NCI-H82 (cell line): ENCODE measurements at regions not wholly inside any gene's neighbourhood (a gene's known extent, or its start where the extent isn't known, plus 50 kb on each side); places are given as distances from the start of the nearest gene placed in this dataset.
A peak's percentile ranks its signal among the peaks of the same experiment; 100 is the strongest.
"Not testable (repeated sequence)": the region's sequence is repeated elsewhere in the genome, so short reads cannot be mapped to it uniquely, and the experiment has no call there.

Experiments
- DNase-seq: peaks from one replicate; lab custom pipeline; 2025; lab: John Stamatoyannopoulos, UW

DNA sequence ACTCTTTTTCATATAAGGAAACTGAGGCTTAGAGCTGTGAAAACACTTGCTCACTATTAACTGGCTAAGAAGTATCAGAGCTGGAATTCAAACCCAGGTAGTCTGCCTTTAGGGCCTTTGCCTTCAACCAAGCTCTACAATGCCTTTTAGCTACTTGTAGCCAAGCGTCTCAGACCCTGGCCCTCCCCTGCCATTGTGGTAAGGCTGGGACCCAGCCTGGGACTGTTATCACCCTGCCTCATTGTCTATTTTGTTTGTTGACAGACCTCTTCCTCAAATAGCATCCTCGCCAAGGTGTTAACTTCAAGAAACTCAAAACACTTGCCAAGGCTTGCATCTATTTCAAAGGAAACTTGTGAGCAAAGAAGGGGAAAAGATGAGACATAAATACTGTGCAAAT is 76.7 kb upstream of the CD28 start:
- DNase-seq, result no peak

DNA sequence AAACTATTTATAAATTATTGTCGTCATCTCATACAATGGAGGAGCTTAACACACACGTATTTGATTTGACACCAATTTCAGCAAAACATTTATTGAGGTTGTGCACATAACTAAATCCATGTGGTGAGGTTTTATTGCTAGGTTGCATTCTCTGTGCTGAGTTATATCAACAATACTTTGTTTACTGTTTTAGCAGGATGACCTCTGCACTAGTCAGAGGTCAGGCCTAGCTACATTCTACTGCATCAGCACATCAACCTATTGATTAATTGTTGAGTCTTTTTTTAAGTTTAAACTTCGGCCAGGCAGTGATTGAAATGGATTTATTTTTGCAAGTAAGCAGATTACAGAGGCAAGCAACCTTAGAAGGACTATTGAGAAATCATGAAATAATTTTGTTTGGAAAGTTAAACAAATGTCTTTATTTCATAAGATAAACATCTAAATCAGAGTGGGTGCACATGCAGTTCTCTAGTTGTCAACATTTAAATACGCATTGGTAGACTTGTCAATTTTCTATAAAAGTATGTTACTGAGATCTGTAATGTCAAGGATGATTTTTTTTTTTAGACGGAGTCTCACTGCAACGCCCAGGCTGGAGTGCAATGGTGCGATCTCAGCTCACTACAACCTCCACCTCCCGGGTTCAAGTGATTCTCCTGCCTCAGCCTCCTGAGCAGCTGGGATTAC is 75.2 kb upstream of the CD28 start:
- DNase-seq, result no peak

DNA sequence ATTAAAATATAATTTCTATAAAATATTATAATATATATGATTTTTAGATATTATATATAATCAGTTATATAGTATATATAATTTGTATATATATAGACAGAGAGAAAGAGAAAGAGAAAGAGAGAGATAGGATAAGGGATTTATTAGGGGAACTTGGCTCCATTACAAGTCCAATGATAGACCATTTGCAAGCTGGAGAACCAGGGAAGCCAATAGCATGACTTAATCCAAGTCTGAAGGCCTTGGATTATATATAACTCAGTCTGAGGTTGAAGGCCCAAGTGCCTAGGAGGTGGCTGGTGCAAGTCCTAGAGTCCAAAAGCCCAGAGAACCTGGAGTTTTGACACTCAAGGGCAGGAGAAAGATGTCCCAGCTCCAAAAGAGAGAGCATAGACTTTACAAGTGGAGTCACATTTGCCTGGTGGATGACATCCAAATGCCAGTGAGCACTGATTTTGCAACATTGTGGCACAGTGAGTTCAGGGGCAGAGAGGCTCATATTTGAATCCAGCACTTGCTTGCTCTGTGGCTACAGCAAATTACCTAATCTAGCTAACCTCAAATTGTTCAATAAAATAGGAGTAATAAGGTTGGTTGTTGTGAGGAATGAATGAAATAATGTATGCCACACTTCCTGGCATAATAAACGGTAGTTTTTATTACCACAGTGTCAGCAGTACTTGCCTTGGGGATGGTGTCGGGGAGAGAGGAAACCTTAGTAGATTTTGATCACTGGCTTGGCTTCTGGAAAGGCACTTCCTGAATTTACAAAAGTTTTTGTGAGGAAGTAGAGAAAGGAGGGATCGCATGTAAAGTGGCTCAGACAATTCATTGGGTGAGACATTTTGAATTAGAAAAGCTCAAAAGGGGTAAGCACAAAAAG is 69.6 kb upstream of the CD28 start:
- DNase-seq, result no peak

DNA sequence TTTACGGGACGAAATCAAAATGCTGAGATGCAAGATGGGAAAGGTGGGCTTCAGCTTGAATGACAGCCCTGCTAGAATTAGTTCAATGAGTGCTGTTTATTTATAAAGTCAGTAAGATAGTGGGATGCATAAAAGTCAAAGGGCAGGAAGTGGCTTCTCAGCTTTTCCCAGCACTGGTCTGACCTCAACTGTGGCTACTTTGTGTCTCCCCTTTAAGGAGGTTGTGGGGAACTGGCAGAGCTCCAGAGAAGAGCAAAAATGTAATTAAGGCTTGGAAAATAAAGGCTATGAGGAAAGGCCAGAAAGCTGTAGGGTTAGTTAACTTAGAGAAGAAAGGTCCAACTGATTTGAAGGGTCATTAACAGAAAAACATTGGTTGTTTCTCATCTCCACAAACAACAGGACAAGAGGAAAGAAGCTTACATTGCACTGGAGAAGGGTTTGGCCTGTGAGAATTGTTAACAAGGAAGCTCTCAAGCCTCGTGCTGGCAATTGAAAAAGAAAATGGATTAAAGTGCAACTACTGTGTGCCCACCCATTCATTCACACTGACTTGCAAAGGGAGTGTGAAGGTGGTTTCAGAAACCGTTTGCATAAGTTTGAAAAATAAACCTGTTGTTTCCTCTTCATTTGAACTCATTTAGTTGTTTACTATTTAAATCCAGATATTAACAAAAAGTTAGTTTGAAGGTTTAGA is 68.8 kb upstream of the CD28 start:
- no peak for DNase-seq

DNA sequence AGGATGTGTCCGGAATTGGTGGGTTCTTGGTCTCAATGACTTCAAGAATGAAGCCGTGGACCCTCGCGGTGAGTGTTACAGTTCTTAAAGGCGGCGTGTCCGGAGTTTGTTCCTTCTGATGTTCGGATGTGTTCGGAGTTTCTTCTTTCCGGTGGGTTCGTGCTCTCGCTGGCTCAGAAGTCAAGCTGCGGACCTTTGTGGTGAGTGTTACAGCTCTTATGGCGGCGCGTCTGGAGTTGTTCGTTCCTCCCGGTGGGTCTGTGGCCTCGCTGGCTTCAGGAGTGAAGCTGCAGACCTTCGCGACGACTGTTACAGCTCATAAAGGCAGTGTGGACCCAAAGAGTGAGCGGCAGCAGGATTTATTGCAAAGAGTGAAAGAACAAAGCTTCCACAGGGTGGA is 64.6 kb upstream of the CD28 start:
- DNase-seq, result not testable (repeated sequence)

DNA sequence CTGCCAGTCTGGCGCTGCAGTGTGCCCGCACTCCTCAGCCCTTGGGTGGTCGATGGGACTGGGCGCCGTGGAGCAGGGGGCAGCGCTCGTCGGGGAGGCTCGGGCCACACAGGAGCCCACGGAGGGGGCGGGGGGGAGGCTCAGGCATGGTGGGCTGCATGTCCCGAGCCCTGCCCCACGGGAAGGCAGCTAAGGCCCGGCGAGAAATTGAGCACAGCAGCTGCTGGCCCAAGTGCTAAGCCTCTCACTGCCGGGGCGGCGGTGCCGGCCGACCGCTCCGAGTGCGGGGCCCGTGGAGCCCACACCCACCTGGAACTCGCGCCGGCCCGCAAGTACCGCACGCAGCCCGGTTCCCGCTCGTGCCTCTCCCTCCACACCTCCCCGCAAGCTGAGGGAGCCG is 63.6 kb upstream of the CD28 start:
- DNase-seq, result not testable (repeated sequence)

DNA sequence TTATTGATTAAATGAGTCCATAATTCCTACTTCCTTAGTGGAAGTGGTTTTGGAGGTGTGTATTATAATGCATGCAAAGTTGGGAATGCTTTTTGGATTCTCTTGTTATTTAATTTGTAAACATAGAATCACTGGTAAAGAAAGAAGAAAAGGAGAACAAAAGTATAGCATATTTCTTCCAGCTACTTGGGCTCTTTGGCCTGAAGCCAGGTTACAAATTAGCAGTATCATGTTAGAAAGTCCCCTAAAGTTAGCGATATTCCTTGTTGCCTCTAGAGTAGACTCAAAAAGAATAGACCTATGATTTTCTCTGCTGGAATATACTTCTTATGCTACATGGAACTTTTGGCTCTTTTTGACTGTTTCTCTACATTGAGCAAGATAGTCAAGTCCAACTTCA is 60.6 kb upstream of the CD28 start:
- no peak for DNase-seq

DNA sequence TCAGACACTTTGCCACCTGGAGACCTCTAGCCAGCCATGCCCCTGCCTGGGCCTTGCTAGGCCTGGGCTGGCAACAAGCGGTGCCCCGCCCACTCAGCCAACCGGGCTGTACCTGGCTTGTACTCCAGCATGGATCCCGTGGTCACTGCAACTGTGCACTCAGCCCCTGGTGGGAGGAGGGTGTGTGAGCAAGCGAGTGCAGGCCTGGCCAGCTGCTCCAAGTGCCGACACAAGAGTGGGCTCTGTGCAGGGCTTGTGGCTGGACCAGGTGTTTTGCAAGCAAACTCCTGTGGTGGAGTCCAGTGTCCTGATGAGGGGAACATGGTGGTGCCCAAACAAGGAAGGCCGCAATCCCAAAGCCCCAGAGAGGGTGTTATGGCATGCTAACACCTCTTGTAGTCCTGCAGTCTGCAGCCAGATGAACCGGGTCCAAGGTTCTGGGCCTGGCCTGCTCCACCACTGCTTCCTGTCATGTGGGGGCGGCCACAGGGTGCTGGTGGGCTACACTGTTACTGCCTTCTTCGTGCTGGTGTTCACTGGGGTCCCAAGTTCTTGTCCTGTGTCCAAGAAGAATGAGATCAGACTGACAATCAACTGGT is 60.1 kb upstream of the CD28 start:
- no peak for DNase-seq

DNA sequence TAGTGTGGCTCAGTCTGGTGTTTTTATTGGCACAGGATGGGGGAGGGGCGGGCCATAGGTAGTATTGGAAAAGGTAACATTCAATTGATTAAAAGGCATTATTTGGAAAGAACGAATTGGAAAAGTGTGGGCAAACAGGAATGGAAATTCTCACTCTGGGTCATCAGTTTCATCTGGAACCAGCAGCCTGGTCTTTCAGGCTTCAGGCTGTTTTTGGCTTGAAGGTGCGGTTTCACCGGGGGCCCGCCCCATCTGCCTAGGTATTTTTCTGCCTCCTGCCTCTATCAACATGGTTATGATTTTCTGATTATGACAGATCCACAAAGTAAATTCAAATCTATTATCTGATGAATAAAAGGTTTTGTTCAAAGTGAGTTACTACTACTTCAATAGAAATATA is 59.5 kb upstream of the CD28 start:
- DNase-seq, result no peak

DNA sequence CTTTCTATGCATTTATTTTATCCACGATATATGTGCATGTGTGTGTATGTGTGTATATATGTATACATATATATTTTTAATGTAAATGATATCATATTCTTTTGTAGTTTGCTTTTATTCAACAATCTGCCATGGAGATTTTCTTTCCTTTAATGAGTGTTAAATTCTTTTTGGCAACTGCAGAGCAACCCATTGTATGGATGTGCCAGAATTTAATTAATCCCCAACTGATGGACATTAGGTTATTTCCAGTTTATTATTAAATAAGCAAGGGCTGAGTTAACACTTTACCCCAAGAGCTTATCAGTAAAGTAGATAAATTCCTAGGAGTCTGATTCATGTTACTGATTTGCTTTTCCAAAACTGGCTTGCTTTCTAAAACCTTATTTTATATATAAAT is 58.9 kb upstream of the CD28 start:
- DNase-seq, result no peak

DNA sequence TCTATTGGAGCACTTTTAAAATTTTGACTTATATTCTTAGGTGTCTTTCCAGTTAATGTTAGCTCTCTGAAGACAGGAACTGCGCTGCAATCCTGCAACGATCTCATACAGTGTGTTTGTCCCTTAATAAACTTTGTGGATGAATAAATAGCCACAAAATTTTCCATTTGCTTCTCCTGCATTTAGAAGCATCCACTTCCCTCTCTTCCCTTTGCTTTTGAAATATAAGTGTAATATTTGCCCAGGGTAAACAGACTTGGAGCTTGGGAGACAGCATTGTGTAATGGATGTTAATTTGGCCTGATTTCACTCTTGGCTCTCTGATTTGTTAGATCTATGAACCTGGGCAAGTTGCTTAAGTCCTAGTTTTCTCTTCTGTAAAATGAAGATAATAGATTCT is 58.2 kb upstream of the CD28 start:
- DNase-seq, result no peak

DNA sequence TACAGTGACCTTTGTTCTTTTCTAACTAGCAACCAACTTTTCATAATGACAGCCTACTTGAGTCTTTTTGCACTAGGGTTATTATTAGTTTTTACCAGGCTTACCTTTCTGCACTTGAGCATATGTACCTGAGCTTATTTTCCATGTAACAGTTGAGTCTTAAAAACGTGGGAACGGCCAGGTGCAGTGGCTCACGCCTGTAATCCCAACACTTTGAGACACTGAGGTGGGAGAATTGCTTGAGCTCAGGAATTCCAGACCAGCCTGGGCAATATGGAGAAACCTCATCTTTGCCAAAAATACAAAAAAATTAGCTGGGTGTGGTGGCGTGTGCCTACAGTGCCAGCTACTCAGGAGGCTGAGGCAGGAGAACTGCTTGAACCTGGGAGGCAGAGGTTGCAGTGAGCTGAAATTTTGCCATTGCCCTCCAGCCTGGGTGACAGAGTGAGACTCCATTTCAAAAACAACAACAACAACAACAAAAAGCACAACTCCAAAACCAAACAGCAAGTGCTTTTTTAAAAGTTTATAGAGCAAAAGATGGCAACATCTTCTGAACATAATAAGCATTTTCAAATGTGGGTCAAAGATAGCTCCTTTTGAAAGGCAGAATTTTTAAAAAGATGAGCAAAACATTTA is 57.1 kb upstream of the CD28 start:
- no peak for DNase-seq

DNA sequence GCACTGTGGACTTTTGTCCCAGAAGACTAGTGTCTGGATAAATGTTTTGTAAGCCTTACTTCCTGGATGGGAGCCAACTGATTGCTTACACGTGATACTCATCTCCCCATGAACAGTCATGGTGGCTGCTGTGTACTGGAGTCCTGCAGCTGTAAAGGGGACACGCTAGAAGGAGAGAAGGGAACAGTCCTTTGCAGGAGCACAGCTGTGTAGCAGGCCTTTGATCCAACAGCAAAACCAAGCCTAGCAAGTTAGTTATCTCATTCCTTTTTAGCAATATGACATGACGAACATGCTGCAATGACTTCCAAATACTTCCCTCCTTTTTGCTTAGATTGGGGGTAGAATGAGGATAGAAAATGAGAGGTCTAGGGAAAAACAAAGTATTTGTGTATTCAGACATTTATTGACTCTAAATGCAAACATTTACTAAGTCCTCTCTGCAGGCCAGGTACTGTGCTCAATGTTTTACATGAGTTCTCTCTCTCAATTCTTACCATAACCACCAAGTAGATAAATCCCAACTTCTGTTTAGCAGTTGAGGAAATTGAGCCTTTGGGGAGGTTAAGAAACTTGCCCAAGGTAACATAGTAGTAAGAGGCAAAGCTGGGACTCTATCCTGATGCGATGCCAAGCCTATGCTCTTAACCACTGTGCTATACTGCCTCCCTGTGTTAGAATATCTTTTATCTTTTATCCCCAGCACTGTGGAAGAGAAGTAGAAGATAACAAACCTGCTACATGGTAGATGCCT is 55.4 kb upstream of the CD28 start:
- DNase-seq, result peak; percentile 61

DNA sequence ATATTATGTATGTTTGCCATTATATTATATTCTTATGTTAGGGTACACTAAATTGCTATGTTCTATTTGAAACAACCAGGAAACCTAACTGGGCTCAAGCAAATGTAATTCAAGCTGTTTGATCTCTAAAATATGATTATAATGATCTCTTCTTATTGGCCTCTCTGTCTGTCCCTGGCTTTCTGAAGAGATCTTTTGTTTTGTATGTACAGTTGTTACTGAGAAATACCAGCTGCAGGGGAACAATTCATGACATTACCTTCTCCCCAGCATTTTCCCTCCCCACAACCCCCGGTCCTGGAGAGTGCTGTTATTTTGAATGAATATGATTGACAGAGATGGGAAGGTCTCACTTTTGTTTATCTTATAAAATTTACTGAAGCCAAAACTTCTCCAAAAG is 54.8 kb upstream of the CD28 start:
- DNase-seq, result no peak

DNA sequence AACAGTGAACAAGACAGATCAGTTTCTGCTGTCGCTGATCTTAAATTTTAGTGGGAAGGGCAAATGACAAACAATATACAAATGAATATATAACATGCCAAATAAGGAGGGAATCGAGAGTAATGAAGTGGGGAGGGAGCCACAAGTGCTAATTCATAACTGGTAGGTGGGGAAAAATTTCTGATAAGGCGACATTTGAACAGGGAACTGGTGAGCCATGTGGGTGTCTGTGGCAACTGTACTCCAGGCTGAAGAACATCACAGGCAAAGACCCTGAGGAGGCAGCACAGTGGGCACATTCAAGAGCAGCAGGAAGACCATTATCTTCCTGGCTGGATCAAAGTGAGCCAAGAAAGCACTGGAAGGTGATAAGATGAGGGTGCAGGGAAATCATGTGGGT is 51.6 kb upstream of the CD28 start:
- DNase-seq, result no peak

DNA sequence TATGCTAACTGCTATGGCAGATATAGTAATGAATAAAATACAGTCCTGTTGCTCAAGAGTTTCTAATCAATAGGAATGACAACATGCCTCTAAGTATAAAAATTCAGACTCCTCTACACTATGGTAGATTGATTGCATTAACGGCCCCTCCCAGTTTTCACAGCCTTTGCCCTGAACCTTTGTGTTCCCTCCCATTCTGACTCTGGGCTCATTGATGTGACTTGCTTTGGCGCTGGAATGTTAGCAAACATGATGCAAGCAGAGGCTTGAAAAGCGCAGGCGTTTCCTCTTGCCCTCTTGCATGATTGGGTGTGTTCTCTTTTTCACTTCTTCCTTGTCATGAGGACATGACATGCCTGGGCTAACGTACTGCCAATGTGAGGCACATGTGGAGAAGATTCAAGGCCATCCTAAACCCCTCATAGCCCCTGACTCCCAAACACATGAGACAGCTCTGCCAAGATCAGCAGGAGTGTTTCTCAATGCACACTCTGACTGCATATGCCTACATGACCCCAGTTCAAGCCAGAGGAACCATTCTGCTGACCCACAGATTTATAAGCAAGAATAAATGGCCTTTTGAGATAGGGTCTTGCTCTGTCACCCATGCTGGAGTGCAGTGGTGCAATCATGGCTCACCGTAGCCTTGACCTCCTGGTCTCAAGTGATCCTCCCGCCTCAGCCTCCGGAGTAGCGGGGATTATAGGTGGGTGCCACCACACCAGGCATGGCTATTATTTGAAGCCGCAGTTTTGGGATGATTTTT is 49.7 kb upstream of the CD28 start:
- DNase-seq, result no peak
